Prostate gland (tissue), 2 donors: ENCODE measurements at regions not wholly inside any gene's neighbourhood (a gene's known extent, or its start where the extent isn't known, plus 50 kb on each side); places are given as distances from the start of the nearest gene placed in this dataset.

Experiments
- DNase-seq: peaks from one replicate; pipeline ENCODE4 v3.0.0-alpha.2; 2019; ENCODE audit warnings: low spot score
- H3K27ac ChIP-seq, 2 donors: fragments of 200-600 bp; sonication (generic); 2 replicates each; pipeline ENCODE4 v1.5.1; 2017 to 2019
- H3K27me3 ChIP-seq: fragments of 200-600 bp; sonication (generic); replicated peaks from 2 replicates; pipeline ENCODE4 v1.5.1; 2019; ENCODE audit not compliant: insufficient read depth
- H3K36me3 ChIP-seq, 2 donors: fragments of 200-600 bp; sonication (generic); 1 replicate in 1 of 2; 2 replicates in 1 of 2; pipeline versions ENCODE4 v1.5.1 to v1.8.1; 2017 to 2019
- H3K4me1 ChIP-seq: fragments of 200-600 bp; sonication (generic); replicated peaks from 2 replicates; pipeline ENCODE4 v1.5.1; 2019
- H3K4me3 ChIP-seq, 2 donors: fragments of 200-600 bp; sonication (generic); 2 replicates each; pipeline ENCODE4 v1.5.1; 2017 to 2019
- H3K9me3 ChIP-seq: fragments of 200-600 bp; sonication (generic); 2 replicates; pipeline ENCODE4 v1.5.1; 2017
- CTCF ChIP-seq, 4 experiments: fragments of 200-600 bp in 2 of 4; fragments of 450-650 bp in 2 of 4; sonication (generic) in 2 of 4; IDR thresholded peaks; 1 replicate in 3 of 4; 2 replicates in 1 of 4; pipeline ENCODE4 v1.5.1; 2016 to 2019; ENCODE audit warnings: antibody characterized with exemption in 4 of 4, mild to moderate bottlenecking in 2 of 4, moderate library complexity in 2 of 4
- POLR2A ChIP-seq: fragments of 450-650 bp; IDR thresholded peaks from one replicate; pipeline ENCODE4 v1.6.1; 2016; ENCODE audit warnings: antibody characterized with exemption, mild to moderate bottlenecking
- POLR2AphosphoS5 ChIP-seq: sonication (generic); formaldehyde crosslinking; IDR thresholded peaks from one replicate; pipeline ENCODE4 v1.6.1; 2017; ENCODE audit warnings: antibody characterized with exemption
- WGBS: methylation state at CpG from one replicate; pipeline ENCODE4 v1.1.5; 2018; 5-methylcytosine and 5-hydroxymethylcytosine counted together
- intact Hi-C: fragments of 100-400 bp; cut with DNase I; formaldehyde crosslinking; loops from one replicate; pipeline ENCODE4 v1.14.2; 2022

GRCh38 chr1:117795792-117796191 lies 133.6 kb downstream of the GDAP2 start:
- Histone ChIP-seq H3K9me3 (no peaks in the 10 kb centered on the region), H3K4me1 (no peaks in the 10 kb centered on the region), H3K27me3 (no peaks in the 10 kb centered on the region), H3K36me3 (no peaks in the 10 kb centered on the region), H3K27ac (no peak overlapping the region), H3K4me3 (no peak overlapping the region)
- intact Hi-C loops = no loop called here
- WGBS = 76% methylated on average over 5 of the region's 5 CpGs
- no peak for TF ChIP-seq POLR2A
- TF ChIP-seq POLR2AphosphoS5 = no peak
- no peak for TF ChIP-seq CTCF (IDR thresholded peaks at IDR 0.05)
- no peak for DNase-seq

- Histone ChIP-seq H3K36me3 (no peaks in the 10 kb centered on the region), H3K4me3 (no peak overlapping the region), H3K4me1 (no peaks in the 10 kb centered on the region), H3K9me3 (no peaks in the 10 kb centered on the region), H3K27me3 (no peaks in the 10 kb centered on the region), H3K27ac (no peak overlapping the region)
- TF ChIP-seq POLR2A = no peak
- TF ChIP-seq CTCF (IDR thresholded peaks at IDR 0.05) = no peak
- no peak for TF ChIP-seq POLR2AphosphoS5
- WGBS = 56% methylated on average over 6 of the region's 6 CpGs
- intact Hi-C loops = no loop called here
- DNase-seq = no peak
These were observed 133.2 kb downstream of the GDAP2 start for GRCh38 chr1:117796226-117796625.

GRCh38 chr1:117798550-117798949 lies 130.9 kb downstream of the GDAP2 start:
- Histone ChIP-seq H3K4me3 (no peak overlapping the region), H3K36me3 (no peaks in the 10 kb centered on the region), H3K27ac (no peak overlapping the region), H3K9me3 (no peaks in the 10 kb centered on the region), H3K4me1 (no peaks in the 10 kb centered on the region), H3K27me3 (no peaks in the 10 kb centered on the region)
- intact Hi-C loops = no loop called here
- TF ChIP-seq POLR2AphosphoS5 (no peak), CTCF (IDR thresholded peaks at IDR 0.05) (no peak)
- DNase-seq = no peak
- WGBS = 84% methylated on average over 4 of the region's 4 CpGs

GRCh38 chr1:117802531-117803257 lies 126.7 kb downstream of the GDAP2 start:
- TF ChIP-seq POLR2AphosphoS5 = no peak
- no peak for TF ChIP-seq POLR2A
- no peak for TF ChIP-seq CTCF (IDR thresholded peaks at IDR 0.05)
- Histone ChIP-seq H3K27ac (no peak overlapping the region), H3K4me1 (no peaks in the 10 kb centered on the region), H3K36me3 (no peaks in the 10 kb centered on the region), H3K27me3 (no peaks in the 10 kb centered on the region), H3K4me3 (no peak overlapping the region), H3K9me3 (no peaks in the 10 kb centered on the region)
- no peak for DNase-seq
- 41% methylated on average over 6 of the region's 6 CpGs for WGBS
- intact Hi-C loops = no loop called here

GRCh38 chr1:117803318-117803717 lies 126.1 kb downstream of the GDAP2 start:
- H3K27ac ChIP-seq = no peak overlapping the region
- no peaks in the 10 kb centered on the region for H3K36me3 ChIP-seq
- no peak overlapping the region for H3K4me3 ChIP-seq
- intact Hi-C loops = no loop called here
- 46% methylated on average over 1 of the region's 1 CpG for WGBS
- DNase-seq = no peak
- TF ChIP-seq CTCF (IDR thresholded peaks at IDR 0.05) (no peak), POLR2AphosphoS5 (no peak), POLR2A (no peak)
- H3K4me1 ChIP-seq = no peaks in the 10 kb centered on the region
- H3K27me3 ChIP-seq = no peaks in the 10 kb centered on the region
- H3K9me3 ChIP-seq = no peaks in the 10 kb centered on the region
